Activated CD4-positive, alpha-beta T cell treated with anti-CD3 and anti-CD28 coated beads, Interleukin-10, Interleukin-2, amounts not matched to agents 100 ng/mL and 50 ng/mL, durations not matched to agents 16 hours and 8 hours (primary cell): ENCODE measurements at regions not wholly inside any gene's neighbourhood (a gene's known extent, or its start where the extent isn't known, plus 50 kb on each side); places are given as distances from the start of the nearest gene placed in this dataset.

Experiments
- DNase-seq: peaks from one replicate; pipeline ENCODE4 v3.0.0-alpha.2; 2020

DNA sequence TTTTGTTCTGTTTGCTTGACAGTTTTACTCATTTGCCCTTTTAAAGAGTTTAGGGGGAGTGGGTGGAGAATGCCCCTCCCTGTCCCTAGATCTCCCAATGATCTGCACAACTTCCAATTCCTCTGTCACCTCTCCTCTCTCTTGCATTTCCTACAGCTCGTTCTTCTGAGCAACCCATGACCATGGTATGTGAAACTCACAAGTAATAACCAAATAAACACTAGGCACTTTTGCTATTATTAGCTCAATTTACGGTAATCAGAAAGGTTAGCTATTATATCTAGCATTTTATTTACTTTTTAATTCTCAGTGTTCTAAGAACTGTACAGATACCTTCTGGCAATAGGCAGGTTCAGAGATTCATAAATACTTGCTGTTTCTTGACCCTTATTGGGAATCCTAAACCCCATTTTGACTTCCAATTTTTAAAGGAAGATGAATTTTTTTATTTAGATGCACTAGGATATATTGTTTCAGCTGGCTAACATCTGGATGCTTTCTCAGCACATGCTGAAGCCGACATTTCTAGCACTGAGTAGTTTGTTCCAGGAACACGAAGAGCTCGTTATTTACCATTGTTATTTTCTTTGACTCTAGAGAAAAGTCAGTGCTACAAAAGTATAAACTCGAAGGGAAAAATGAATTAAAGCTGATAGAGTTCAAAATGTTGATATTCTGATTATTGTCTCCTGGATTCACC lies 194.7 kb upstream of the TLL1 start:
- DNase-seq, result no peak

GRCh38 chr4:165678936-165679325 lies 194.1 kb upstream of the TLL1 start:
- no peak for DNase-seq

DNA sequence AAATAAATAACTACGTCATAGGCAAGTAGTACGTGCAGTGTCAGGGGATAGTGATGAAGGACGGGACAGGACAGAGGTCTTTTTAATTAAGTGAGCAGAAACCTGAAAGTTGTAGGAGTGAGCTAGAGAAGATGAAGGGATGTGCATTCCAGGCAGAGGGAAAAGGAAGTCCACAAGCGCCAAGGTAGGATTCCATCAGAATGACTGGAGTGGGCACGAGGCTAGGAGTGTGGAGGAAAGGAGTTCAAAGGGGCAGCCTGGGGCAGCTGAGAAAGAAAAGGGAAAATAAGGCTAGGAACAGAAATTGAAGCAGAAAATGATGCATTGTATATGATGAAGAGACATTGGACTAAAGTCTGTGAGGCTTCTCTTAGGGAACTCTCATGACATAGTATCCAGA lies 192.2 kb upstream of the TLL1 start:
- DNase-seq, result no peak

DNA sequence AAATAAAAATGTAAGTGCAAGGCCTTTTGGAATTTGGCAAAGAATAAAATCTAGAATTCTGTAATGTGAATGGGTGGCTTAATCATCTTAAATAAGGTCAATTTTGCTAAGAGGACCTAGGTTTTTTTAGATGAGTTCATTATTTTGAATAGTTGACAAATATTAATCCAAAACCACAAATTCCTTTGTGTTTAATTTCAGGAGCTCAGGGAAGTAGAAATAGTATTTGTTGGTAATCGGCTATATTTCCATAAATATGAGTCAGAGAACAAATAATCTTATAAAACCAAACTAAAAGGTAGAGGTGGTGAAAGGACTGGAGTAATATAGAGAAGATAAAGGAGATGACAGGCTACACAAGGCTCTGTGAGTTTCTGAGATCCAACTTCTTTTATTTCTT lies 190.4 kb upstream of the TLL1 start:
- no peak for DNase-seq

DNA sequence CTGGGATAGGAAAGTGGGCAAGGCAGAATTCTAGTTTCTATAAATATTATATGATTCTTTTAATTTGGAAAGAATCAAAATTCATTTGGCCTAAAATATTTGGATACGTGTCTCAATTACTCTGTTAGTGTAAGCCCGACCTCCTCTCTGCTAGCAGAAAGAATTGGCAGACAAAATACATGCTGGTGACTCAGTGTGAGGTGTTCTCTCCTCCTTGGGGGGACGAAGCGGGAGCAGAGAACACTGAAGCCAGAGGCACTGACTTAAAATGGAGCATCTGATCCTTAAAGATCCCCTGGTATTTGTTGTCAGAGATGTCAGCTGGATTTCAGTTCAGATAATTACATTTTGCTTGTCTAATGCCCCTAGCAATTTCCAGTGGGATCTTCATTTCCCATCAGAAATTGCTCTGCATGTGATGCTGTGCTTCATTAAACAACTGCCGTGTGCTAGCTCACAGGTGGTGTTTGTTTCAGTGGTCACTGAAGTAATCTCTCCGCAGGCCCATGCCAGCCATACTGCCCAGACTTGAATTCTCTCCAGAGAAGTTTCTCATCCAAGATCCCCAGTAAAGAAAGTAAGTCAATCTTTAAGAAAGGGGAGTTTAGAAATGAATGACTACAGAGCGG lies 188.7 kb upstream of the TLL1 start:
- no peak for DNase-seq

DNA sequence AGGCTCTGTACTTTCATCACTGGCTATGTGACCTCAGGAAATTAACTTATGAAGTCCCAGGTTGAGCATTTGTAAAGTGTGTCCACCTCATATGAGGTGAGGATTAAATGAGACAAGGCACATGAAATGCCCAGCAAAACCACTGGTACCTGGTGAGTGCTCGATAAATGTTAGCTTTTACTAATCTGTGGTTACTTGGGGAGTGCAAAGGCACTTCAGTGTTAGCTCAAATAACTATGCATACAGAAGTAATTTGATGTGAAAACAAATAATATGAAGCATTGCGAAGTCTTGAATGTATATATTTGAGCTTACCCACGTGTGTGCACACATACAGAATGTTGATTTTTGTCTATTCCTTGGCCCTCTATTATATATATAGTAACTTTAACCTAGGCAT lies 186.3 kb upstream of the TLL1 start:
- no peak for DNase-seq

GRCh38 chr4:165689159-165689558 lies 183.9 kb upstream of the TLL1 start:
- no peak for DNase-seq

GRCh38 chr4:165692082-165692481 lies 181.0 kb upstream of the TLL1 start:
- no peak for DNase-seq

- DNase-seq, result no peak
Observed at GRCh38 chr4:165698272-165698671, 174.8 kb upstream of the TLL1 start.

DNA sequence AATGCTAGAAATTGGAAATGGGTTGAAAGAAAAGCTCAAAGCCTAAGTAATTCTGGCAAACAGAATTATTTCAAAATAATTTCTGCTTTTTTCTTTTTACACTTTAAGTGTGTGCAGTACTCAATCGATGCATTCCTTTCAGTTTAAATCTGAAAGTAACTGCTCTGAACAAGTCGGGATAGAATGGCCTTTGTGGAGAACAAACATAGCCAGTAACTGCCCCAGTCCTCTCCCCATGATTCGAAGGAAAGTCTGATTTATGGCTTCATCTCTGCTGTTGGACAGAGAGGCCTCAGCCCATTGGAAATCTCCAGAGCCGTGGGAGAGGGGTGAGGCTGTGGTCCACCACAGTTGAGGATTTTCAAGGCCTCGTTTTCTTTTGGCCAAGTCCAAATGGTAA lies 174.0 kb upstream of the TLL1 start:
- no peak for DNase-seq

DNA sequence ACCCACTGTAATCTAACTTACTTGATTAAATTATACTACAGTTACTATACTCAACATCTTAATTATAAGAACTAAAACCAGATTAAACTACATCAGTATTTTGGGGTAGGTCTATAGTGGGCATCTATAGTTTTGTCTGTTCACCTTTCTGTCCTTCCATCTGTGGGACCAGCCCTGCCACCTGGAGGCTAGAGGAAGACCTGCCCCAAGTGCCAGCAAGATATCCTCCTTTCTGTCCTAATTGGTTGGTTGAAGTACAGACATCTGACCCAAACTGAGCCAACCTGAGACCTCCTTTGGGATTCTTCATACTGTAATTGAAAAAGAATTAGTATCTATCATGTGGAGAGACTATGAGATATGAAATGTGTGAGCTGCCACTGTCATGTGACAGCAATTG lies 172.2 kb upstream of the TLL1 start:
- peak; percentile 2 for DNase-seq

DNA sequence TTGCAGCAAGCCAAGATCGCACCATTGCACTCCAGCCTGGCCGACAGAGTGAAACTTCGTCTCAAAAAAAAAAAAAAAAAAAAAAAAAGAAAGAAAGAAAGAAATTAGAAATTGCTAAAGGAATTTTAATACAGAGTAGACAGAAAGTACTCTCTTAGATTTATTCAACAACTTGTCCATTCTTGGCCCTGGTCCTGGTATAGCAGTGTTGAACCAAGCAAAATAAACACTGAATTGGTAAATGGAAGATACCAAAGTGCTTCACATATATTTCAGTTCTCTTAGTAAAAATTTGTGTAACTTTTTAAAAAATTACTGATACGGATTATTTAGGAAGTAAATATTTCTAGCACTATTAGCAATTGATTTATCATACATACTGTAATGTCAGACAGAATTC lies 165.9 kb upstream of the TLL1 start:
- no peak for DNase-seq

DNA sequence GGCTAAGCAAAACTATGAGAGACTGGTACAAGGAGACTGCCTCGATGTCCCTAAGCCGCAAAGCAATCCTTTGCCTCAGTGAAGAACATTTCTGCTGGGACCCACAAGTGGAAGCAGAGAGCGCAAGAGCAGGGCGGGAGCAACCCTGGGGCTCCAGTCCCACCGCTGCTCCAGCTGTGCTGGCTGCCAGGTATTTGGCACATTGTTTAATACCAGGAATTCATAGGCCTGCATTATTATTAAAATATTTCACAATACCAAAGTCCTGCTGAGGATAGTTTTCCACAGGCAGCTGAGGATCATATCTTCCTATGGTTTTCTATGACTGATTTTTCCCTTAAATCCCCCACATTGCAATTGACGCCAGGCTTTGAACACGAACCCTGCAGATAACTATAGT lies 163.5 kb upstream of the TLL1 start:
- DNase-seq, result no peak

- DNase-seq, result no peak
Observed at GRCh38 chr4:165709973-165710526, 163.0 kb upstream of the TLL1 start.

- no peak for DNase-seq
Observed at GRCh38 chr4:165711436-165711835, 161.6 kb upstream of the TLL1 start.

DNA sequence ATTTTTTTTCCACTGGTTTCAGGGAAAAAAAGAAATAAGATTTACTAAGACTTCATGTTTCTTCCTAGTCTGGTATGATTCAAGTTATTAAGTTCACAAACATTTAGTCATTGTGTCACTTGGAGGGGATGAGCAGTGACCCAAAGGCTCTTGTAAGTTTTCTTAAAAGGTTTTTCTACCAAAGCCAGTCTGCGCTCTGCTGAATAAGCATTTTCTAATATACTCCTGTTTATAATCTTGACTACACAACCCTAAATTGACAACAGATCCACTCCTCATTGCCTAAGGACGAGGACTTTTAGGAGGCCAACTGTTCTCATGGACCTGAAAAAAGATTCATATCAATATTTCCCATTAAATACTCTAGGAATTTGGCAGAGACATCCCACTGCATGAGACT lies 161.1 kb upstream of the TLL1 start:
- no peak for DNase-seq

DNA sequence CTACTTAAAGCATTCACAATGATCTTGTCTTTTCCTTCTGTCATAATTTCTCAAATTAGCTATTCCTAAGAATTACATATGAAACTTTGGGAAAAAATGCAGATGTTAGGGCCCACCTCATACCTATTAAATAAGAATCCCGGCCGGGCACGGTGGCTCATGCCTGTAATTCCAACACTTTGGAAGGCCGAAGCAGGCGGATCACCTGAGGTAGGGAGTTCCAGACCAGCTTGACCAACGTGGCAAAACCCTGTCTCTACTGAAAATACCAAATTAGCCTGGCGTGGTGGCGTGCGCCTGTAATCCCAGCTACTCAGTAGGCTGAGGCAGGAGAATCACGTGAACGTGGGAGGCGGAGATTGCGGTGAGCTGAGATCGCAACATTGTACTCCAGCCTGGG lies 158.4 kb upstream of the TLL1 start:
- DNase-seq, result no peak

GRCh38 chr4:165715211-165715610 lies 157.8 kb upstream of the TLL1 start:
- DNase-seq, result no peak

DNA sequence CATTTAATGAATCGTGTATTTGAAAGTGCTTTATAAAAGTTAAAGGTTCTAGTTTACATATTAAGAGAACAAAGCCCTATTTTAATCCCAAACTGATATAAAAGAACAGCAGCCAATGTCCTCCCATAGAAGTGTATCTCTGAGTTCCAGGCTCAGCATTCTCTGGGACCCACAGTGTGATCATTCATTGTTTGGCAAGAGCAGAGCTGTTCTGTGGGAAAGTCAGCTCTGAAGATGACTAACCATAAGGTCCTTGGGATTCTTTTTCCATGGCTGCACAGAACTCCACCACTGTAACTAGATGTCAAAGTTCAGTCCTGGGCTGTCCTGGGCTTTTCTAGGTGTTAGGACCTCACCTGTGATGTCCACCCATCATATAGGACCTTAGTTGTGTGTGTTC lies 157.0 kb upstream of the TLL1 start:
- DNase-seq, result no peak

GRCh38 chr4:165716472-165716871 lies 156.6 kb upstream of the TLL1 start:
- DNase-seq, result no peak

DNA sequence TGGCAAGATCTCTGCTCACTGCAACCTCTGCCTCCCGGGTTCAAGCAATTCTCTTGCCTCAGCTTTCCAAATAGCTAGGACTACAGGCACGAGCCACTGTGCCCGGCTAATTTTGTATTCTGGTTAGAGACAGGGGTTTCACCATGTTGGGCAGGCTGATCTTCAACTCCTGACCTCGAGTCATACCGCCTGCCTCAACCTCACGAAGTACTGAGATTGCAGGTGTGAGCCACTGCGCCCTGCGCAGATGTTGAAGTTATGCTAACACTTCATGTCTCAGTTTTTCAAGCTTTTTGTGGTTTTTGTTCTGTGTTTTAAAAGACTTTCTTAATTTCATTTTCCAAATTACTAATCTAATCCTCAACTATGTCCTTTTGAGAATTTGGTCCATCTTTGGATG lies 154.4 kb upstream of the TLL1 start:
- DNase-seq, result no peak

- no peak for DNase-seq
Observed at GRCh38 chr4:165720411-165721082, 152.5 kb upstream of the TLL1 start.

- no peak for DNase-seq
Observed at GRCh38 chr4:165721815-165722214, 151.2 kb upstream of the TLL1 start.
